ENCODE measurements at regions not wholly inside any gene's neighbourhood (a gene's known extent, or its start where the extent isn't known, plus 50 kb on each side); places are given as distances from the start of the nearest gene placed in this dataset.

DNA sequence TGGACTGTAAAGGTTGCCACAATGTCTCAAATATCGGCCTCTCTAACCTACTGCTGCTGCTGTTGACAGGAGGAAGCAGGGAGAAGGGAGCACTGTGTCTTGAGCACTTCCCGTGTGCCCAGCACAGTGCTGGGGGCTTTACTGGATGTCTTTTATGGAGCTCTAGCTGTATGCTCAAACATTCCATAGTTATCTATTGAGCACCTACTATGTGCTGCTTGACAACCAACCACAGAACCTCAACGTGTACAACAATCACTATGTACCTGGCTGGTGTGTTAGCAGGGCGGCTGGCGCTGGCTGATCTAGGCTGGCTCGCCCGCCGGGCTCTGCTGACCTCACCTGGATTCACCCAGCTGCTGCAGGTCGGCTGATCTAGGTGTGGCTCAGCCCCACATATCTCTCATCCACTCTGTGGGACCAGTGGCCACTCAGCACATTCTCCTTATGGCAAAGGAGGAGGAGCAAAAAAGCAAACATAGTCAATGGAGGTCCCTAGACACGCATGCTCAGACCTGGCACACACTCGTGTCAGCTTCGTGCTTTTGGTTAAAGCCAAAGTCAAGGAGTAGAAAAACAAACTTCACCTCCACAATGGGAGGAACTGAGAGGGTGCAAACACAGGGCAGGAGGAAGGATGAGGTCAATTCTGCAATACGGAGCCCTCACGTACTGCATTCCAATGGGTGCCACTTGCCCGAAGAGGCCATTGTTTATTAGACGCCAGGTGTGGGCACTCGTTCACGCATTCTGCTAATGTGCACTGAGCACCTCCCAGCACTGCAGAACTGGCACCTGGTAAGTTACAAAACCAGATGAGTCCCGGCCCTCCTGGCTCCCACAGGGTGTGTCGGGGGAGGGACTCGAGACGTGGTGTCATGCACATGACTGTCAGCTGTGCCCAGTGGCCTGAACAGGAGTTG is 147.2 kb downstream of the SCARB1 start:
- TF ChIP-seq CTCF (IDR thresholded peaks at IDR 0.05; ENCODE audit: low read length), result no peak
- TF ChIP-seq EZH2 (IDR thresholded peaks at IDR 0.05; ENCODE audit: borderline replicate concordance, low read length), result no peak

All from OCI-LY1 (cell line).